Type B pancreatic cell (in vitro differentiated cells): ENCODE measurements at regions not wholly inside any gene's neighbourhood (a gene's known extent, or its start where the extent isn't known, plus 50 kb on each side); places are given as distances from the start of the nearest gene placed in this dataset.
"Not testable (repeated sequence)": the region's sequence is repeated elsewhere in the genome, so short reads cannot be mapped to it uniquely, and the experiment has no call there.

Source experiments
- DNase-seq: peaks from one replicate; pipeline ENCODE4 v3.0.0; 2021; ENCODE audit warnings: mixed read lengths; ENCODE audit not compliant: unreplicated experiment; ENCODE audit errors: extremely low spot score
- H3K27ac Mint-ChIP-seq: 2 replicates; pipeline ENCODE4 v1.8.0; 2021; ENCODE audit warnings: mild to moderate bottlenecking, mixed read lengths
- H3K27me3 Mint-ChIP-seq: 2 replicates; pipeline ENCODE4 v1.8.0; 2021; ENCODE audit warnings: mixed read lengths
- H3K36me3 Mint-ChIP-seq: 2 replicates; pipeline ENCODE4 v1.8.0; 2021; ENCODE audit warnings: mixed read lengths
- H3K4me1 Mint-ChIP-seq: one replicate; pipeline ENCODE4 v1.8.0; 2021; ENCODE audit warnings: mixed read lengths; ENCODE audit not compliant: unreplicated experiment
- H3K4me3 Mint-ChIP-seq: 2 replicates; pipeline ENCODE4 v1.8.0; 2021; ENCODE audit warnings: mild to moderate bottlenecking, mixed read lengths
- H3K9me3 Mint-ChIP-seq: 2 replicates; pipeline ENCODE4 v1.8.0; 2021; ENCODE audit warnings: mixed read lengths
- CTCF ChIP-seq: fragments of 200-600 bp; sonication (generic); conservative IDR thresholded peaks from 2 replicates; pipeline ENCODE4 v1.5.0; 2021; ENCODE audit warnings: antibody characterized with exemption, mild to moderate bottlenecking

GRCh38 chr2:226172939-226173338 lies 626.7 kb downstream of the IRS1 start:
- no peaks in the 10 kb centered on the region for H3K36me3 Mint-ChIP-seq
- H3K27ac Mint-ChIP-seq = no peak overlapping the region
- no peaks in the 10 kb centered on the region for H3K27me3 Mint-ChIP-seq
- H3K4me3 Mint-ChIP-seq = no peak overlapping the region
- no peak for TF ChIP-seq CTCF
- no peaks in the 10 kb centered on the region for H3K4me1 Mint-ChIP-seq
- no peak for DNase-seq
- no peaks in the 10 kb centered on the region for H3K9me3 Mint-ChIP-seq

GRCh38 chr2:226172309-226172708 lies 627.3 kb downstream of the IRS1 start:
- no peak for TF ChIP-seq CTCF
- Mint-ChIP-seq H3K27me3 (no peaks in the 10 kb centered on the region), H3K4me1 (no peaks in the 10 kb centered on the region), H3K36me3 (no peaks in the 10 kb centered on the region), H3K9me3 (no peaks in the 10 kb centered on the region), H3K4me3 (no peak overlapping the region), H3K27ac (no peak overlapping the region)
- no peak for DNase-seq

GRCh38 chr2:226169751-226170581 lies 629.7 kb downstream of the IRS1 start:
- no peak for TF ChIP-seq CTCF
- no peak for DNase-seq
- Mint-ChIP-seq H3K27ac (no peak overlapping the region), H3K4me1 (no peaks in the 10 kb centered on the region), H3K4me3 (no peak overlapping the region), H3K9me3 (no peaks in the 10 kb centered on the region), H3K36me3 (no peaks in the 10 kb centered on the region), H3K27me3 (no peaks in the 10 kb centered on the region)

GRCh38 chr2:226168496-226169160 lies 631.0 kb downstream of the IRS1 start:
- Mint-ChIP-seq H3K9me3 (no peaks in the 10 kb centered on the region), H3K27me3 (no peaks in the 10 kb centered on the region), H3K4me1 (no peaks in the 10 kb centered on the region), H3K4me3 (no peak overlapping the region), H3K36me3 (no peaks in the 10 kb centered on the region), H3K27ac (no peak overlapping the region)
- no peak for TF ChIP-seq CTCF
- no peak for DNase-seq

- no peaks in the 10 kb centered on the region for H3K27me3 Mint-ChIP-seq
- no peak overlapping the region for H3K4me3 Mint-ChIP-seq
- no peak for DNase-seq
- H3K4me1 Mint-ChIP-seq = peaks cover 7% of the 10 kb centered on the region
- no peak for TF ChIP-seq CTCF
- no peak overlapping the region for H3K27ac Mint-ChIP-seq
- H3K36me3 Mint-ChIP-seq = no peaks in the 10 kb centered on the region
- no peaks in the 10 kb centered on the region for H3K9me3 Mint-ChIP-seq
These were observed 635.1 kb downstream of the IRS1 start for GRCh38 chr2:226164512-226164911.

GRCh38 chr2:226160617-226161016 lies 639.0 kb downstream of the IRS1 start:
- H3K27ac Mint-ChIP-seq, H3K36me3 Mint-ChIP-seq, H3K4me3 Mint-ChIP-seq, H3K9me3 Mint-ChIP-seq, DNase-seq, H3K27me3 Mint-ChIP-seq: not testable (repeated sequence)
- H3K4me1 Mint-ChIP-seq = peaks cover 24% of the 10 kb centered on the region
